HG02623 (cell line): ENCODE measurements at regions not wholly inside any gene's neighbourhood (a gene's known extent, or its start where the extent isn't known, plus 50 kb on each side); places are given as distances from the start of the nearest gene placed in this dataset.
"Not testable (repeated sequence)": the region's sequence is repeated elsewhere in the genome, so short reads cannot be mapped to it uniquely, and the experiment has no call there.

Experiments used
- ATAC-seq: cut with Tn5 transposase; IDR thresholded peaks from one replicate; pipeline ENCODE4 v1.9.1; 2021; ENCODE audit warnings: moderate library complexity; ENCODE audit not compliant: unreplicated experiment

- ATAC-seq, result no peak
These were observed 104.4 kb downstream of the SEC23IP start for GRCh38 chr10:119996944-119997343.

GRCh38 chr10:119997429-119997828 lies 104.9 kb downstream of the SEC23IP start:
- no peak for ATAC-seq

GRCh38 chr10:120002785-120003184 lies 110.3 kb downstream of the SEC23IP start:
- ATAC-seq, result no peak

- ATAC-seq, result no peak
These were observed 113.0 kb downstream of the SEC23IP start for GRCh38 chr10:120005207-120006201.

DNA sequence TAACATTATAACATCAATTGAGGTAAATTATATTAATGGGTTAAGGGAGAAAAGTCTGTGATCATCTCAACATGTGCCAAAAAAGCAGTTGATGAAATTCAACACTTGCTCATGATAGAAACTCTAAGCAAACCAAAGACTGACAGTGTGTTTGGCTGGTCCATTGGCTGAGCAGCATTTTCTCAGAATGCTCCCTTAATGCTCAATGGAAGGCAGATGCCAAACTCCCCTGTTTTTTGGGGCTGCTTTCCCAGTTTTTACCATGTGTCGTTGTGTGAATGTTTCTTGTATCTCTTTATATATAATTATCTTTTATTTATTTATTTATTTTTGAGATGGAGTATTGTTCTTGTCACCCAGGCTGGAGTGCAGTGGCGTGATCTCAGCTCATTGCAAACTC lies 114.7 kb downstream of the SEC23IP start:
- ATAC-seq, result no peak

DNA sequence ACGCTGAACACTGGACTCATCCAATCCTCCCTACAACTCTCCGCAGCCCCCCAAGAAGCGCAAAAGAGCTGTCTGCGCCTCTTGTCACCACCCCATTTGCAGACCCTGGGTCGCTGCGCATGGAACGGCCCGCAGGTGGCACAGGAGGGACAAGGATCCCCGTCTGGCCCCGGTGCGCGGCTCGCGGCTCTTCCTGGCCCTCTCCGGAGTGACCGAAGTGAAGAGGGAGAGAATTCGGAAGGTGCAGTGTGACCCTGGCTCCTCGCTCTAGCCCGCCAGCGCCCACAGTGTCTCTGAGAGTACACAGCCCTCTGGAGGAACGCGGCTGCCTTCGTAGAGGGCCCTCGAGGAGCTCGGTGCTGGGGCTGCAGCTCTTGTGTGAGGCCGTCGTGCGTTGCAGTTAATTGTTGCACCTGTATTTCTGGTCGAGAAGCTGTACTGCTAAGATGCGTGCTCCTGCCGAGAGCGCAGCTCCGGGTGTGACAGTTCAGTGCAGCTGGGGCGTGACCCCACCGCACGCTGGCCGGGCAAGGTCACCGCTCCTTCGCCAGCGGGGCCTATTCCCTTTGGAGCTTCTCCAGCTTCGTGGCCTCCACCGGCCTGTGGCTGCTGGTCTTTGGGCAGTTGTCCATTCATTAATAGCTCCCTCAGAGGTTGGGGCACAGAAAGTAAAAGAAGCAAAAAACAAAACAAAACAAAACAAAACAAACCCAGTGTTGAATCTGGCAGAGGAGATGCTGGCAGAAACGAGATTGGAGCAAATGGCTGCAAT lies 119.0 kb downstream of the SEC23IP start:
- no peak for ATAC-seq

GRCh38 chr10:120012131-120012400 lies 119.5 kb downstream of the SEC23IP start:
- no peak for ATAC-seq

- ATAC-seq, result no peak
These were observed 120.0 kb downstream of the SEC23IP start for GRCh38 chr10:120012566-120012965.

DNA sequence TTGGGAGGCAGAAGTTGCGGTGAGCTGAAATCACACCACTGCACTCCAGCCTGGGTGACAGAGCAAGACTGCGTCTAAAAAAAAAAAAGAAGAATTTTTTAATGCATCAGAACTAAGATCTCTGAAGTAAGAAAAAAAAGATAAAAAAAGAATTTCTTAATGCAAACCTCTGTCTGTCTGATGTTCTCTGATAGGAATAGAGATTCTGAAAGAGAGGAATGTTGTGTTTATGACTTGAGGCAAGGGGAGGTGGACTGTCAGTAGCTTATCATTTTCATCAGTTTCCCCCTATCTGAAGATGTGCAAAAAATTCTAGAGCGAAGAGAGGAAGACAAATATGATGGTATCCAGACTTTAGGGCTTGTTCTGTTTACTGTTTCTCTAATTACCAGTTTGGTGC lies 121.5 kb downstream of the SEC23IP start:
- no peak for ATAC-seq

- no peak for ATAC-seq
These were observed 122.5 kb downstream of the SEC23IP start for GRCh38 chr10:120015064-120015463.

GRCh38 chr10:120016906-120017305 lies 124.4 kb downstream of the SEC23IP start:
- ATAC-seq, result no peak

GRCh38 chr10:120017733-120018417 lies 125.3 kb downstream of the SEC23IP start:
- ATAC-seq, result no peak

DNA sequence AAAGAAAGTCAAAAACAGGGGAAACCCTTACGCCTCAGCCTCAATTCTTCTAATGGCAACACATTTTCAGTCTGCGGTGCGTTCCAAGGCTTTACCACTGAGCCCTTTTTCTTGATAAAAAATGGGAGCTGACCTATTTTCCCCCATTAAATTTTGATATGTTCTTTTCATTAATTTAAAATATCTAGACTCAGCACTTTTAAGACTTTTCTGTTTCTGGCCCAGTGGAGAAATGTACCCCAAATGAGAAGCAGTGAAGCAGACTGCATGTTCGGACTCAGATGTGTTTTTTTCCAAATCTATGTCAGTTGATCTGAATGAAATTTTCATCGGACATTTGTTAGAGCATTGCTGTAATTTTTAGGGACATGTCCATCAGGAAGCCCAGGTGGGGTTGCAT lies 126.2 kb downstream of the SEC23IP start:
- no peak for ATAC-seq

DNA sequence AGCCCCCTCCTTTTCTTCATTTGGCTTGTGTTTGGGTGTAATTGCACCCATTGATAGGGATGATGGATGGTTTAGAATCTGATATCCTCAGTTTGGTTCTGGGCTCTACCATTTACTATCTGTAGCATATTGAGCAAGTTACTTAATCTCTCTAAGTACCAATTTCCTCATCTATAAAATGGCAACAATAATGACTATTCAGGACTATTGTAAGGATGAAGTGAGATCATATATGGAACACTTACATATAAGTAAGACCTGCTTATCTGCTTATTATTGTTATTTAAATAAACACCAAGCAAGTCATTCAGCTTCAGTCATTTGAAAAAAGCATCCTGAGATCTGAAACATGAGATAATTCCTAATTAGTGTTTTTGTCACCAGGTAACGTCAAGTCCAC lies 127.0 kb downstream of the SEC23IP start:
- ATAC-seq, result no peak

- ATAC-seq, result no peak
These were observed 129.8 kb downstream of the SEC23IP start for GRCh38 chr10:120022357-120022756.

- no peak for ATAC-seq
These were observed 141.7 kb downstream of the SEC23IP start for GRCh38 chr10:120034236-120034635.

- no peak for ATAC-seq
These were observed 146.5 kb downstream of the SEC23IP start for GRCh38 chr10:120039046-120039445.

GRCh38 chr10:120039826-120040225 lies 147.3 kb downstream of the SEC23IP start:
- ATAC-seq, result no peak

- ATAC-seq, result no peak
These were observed 149.5 kb downstream of the SEC23IP start for GRCh38 chr10:120041807-120042559.

DNA sequence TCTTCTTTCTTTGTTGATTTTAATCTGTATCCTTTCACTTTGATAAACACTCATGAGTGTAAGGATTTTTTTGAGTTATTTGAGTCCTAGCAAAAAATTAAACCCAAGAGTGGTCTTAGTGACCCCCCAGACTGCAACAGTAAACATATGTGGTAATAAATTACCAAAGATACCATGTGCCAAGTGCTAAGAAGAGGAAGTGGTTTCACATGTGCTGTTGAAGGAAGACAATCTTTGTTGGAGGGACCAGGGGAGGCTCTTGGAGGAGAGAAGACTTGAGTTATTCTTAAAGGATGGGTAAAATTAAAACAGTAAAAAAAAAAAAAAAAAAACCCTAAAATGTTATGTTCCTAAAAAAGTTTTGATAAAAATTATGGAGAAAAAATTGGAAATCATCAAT lies 150.2 kb downstream of the SEC23IP start:
- ATAC-seq, result no peak

DNA sequence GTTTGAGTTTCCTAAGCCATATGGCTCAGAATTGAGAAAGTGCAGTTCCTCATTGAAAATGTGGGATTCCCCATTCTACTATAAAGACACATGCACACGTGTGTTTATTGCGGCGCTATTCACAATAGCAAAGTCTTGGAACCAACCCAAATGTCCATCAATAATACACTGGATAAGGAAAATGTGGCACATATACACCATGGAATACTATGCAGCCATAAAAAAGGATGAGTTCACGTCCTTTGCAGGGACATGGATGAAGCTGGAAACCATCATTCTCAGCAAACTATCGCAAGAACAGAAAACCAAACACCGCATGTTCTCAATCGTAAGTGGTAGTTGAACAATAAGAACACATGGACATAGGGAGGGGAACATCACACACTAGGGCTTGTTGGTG lies 154.8 kb downstream of the SEC23IP start:
- ATAC-seq, result not testable (repeated sequence)
